ENCODE measurements at regions not wholly inside any gene's neighbourhood (a gene's known extent, or its start where the extent isn't known, plus 50 kb on each side); places are given as distances from the start of the nearest gene placed in this dataset.

GRCh38 chr2:188129677-188130076 lies 162.0 kb upstream of the GULP1 start:
- no peaks in the 10 kb centered on the region for H3K27me3 ChIP-seq
- TF ChIP-seq POLR2A (IDR thresholded peaks at IDR 0.05) (no peak), CTCF (IDR thresholded peaks at IDR 0.05) (no peak)
- 81 to 89% (median 87%) methylated on average over 4 of the region's 4 CpGs for WGBS, 4 donors

GRCh38 chr2:188130317-188130716 lies 161.4 kb upstream of the GULP1 start:
- peak in 1 of 4 donors; percentile 29 for ATAC-seq
- no peak for TF ChIP-seq CTCF (IDR thresholded peaks at IDR 0.05)
- no peak for TF ChIP-seq POLR2A (IDR thresholded peaks at IDR 0.05)
- no peaks in the 10 kb centered on the region for H3K27me3 ChIP-seq
- H3K4me3 ChIP-seq, result no peak overlapping the region
- DNase-seq, result no peak
- no peaks in the 10 kb centered on the region for H3K36me3 ChIP-seq
- H3K9me3 ChIP-seq, result no peaks in the 10 kb centered on the region
- peaks cover 0 to 10% (median 0%) of the 10 kb centered on the region in 12 donors for H3K4me1 ChIP-seq
- H3K27ac ChIP-seq, result no peak overlapping the region
- intact Hi-C loops (cut with DNase I), result no loop called here

More at GRCh38 chr2:188129677-188130076, 162.0 kb upstream of the GULP1 start:
- H3K27ac ChIP-seq, result no peak overlapping the region
- no peak overlapping the region for H3K4me3 ChIP-seq
- intact Hi-C loops (cut with DNase I), result no loop called here
- peaks cover 0 to 10% (median 0%) of the 10 kb centered on the region in 12 donors for H3K4me1 ChIP-seq
- no peaks in the 10 kb centered on the region for H3K36me3 ChIP-seq
- DNase-seq (no peak), ATAC-seq (no peak)
- no peaks in the 10 kb centered on the region for H3K9me3 ChIP-seq

GRCh38 chr2:188131281-188131680 lies 160.4 kb upstream of the GULP1 start:
- Histone ChIP-seq H3K36me3 (no peaks in the 10 kb centered on the region), H3K27me3 (no peaks in the 10 kb centered on the region), H3K4me1 (peaks cover 0 to 10% (median 0%) of the 10 kb centered on the region in 12 donors), H3K9me3 (no peaks in the 10 kb centered on the region), H3K27ac (no peak overlapping the region), H3K4me3 (no peak overlapping the region)
- 84 to 94% (median 85%) methylated on average over 1 of the region's 1 CpG for WGBS, 4 donors
- DNase-seq (no peak), ATAC-seq (no peak)
- TF ChIP-seq CTCF (IDR thresholded peaks at IDR 0.05), result no peak
- no peak for TF ChIP-seq POLR2A (IDR thresholded peaks at IDR 0.05)
- intact Hi-C loops (cut with DNase I), result no loop called here

- no peak overlapping the region for H3K27ac ChIP-seq
- DNase-seq, result peak in 4 of 5 donors; percentile 43 to 75 (median 53)
- H3K9me3 ChIP-seq, result no peaks in the 10 kb centered on the region
- H3K27me3 ChIP-seq, result no peaks in the 10 kb centered on the region
- intact Hi-C loops (cut with DNase I), result no loop called here
- peak in 3 of 4 donors; percentile 80 to 88 (median 86) for ATAC-seq
- 14 to 27% (median 23%) methylated on average over 5 of the region's 5 CpGs for WGBS, 4 donors
- no peak for TF ChIP-seq POLR2A (IDR thresholded peaks at IDR 0.05)
- TF ChIP-seq CTCF (IDR thresholded peaks at IDR 0.05), result no peak
- peaks cover 0 to 10% (median 0%) of the 10 kb centered on the region in 12 donors for H3K4me1 ChIP-seq
- H3K4me3 ChIP-seq, result no peak overlapping the region
- no peaks in the 10 kb centered on the region for H3K36me3 ChIP-seq
Observed at GRCh38 chr2:188132385-188132784, 159.3 kb upstream of the GULP1 start.

Data from heart left ventricle (tissue), 16 donors.